Stimulated activated CD8-positive, alpha-beta memory T cell treated with anti-CD3 and anti-CD28 coated beads, Interleukin-2, amount 100 ng/mL, for 1 hour (primary cell): ENCODE measurements at regions not wholly inside any gene's neighbourhood (a gene's known extent, or its start where the extent isn't known, plus 50 kb on each side); places are given as distances from the start of the nearest gene placed in this dataset.

Experiments
- DNase-seq, 2 donors: peaks; one replicate each; pipeline ENCODE4 v3.0.0-alpha.2; 2020; ENCODE audit warnings: low read depth in 2 of 2

DNA sequence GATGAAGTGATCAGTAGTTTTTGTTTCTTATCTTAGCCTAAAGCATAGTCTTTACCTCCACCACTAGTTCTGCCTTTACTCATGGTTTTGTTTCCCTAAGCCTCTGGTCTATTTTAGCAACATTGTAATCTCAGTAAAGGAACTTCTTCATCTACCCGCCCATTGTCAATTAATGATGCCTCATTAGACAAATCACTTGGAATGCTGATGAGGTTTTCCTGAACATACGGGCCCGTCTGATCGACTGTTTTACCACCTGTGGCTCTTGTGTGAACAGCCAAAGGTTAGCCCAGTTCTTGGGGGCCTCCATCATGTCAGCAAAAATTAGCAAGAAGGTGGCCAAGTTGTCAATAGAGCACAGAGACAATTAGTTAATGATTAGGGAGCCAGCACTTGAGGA lies 470.1 kb upstream of the ARRDC4 start:
- DNase-seq: no peak

DNA sequence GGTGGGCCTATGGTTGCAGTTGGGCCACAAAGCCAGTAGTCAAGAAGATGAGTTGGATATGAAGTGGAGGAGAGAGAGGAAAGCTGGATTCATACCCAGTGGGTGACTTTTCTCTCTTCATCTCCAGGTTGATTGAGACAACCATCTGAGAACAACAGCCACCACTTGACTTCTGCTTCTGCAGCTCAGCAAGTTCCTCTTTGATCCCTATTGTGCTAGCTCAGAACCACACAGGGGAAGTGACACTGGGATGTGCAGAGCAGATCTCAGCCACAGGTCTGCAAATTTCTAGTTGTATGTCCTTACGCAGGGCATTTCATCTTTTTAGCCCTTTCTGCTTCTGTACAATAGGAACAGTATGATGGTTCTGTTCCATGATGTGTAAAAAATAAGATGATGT lies 459.2 kb upstream of the ARRDC4 start:
- DNase-seq: no peak

DNA sequence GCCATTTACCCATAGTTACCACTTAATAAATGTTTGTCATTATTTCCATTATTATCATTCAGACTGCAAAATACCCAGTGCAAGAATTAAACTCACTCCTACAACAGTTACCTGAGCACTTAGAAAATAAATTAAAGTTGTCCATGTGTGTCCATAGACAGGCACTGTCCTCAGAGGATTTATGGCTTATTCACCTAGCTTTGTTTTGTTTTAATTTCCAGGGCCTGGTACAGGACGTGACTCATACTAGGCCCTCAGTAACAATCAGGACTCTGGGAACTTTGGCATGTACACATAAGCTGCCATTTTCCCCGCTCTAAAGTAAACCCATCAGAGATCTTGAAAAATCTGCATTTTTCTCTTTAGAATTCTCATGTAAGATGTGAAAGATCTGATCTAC lies 458.5 kb upstream of the ARRDC4 start:
- DNase-seq: no peak

GRCh38 chr15:97504031-97504792 lies 456.3 kb upstream of the ARRDC4 start:
- DNase-seq: no peak

DNA sequence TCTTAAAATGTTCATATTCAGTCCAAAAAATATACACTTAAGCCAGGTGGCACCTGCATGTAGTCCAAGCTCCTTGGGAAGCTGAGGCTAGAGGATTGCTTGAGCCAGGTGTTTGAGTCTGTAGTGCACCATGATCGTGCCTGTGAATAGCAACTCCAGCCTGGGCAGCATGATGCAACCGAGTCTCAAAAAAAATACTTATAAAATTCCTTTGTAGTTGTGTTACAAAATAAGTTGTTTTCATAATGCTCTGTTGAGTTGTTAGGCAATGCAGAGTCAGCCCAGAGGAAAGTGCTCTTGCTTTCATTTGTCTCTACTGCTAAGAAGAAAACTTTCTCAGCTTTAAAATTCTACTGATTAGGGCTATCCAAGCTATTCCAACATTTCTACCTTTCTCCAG lies 442.8 kb upstream of the ARRDC4 start:
- DNase-seq: no peak

DNA sequence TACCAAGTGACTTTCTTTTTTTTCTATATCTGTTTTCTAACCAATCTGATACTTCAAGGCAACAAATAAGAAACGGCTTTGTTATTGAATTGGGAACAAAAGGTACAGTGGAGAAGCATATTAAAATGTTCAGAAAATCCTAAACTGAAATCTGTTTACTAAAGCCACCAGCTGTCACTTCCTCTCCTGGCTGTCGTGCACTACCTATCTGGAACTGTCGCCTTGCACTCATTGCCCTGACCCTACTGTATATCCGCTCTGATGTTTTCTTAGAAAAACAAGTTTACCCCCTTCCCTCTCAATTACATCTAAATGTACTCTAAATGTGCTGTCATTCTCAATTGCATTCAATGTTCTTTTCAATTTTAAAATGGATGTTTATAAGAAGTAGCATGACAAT lies 439.8 kb upstream of the ARRDC4 start:
- DNase-seq: no peak

DNA sequence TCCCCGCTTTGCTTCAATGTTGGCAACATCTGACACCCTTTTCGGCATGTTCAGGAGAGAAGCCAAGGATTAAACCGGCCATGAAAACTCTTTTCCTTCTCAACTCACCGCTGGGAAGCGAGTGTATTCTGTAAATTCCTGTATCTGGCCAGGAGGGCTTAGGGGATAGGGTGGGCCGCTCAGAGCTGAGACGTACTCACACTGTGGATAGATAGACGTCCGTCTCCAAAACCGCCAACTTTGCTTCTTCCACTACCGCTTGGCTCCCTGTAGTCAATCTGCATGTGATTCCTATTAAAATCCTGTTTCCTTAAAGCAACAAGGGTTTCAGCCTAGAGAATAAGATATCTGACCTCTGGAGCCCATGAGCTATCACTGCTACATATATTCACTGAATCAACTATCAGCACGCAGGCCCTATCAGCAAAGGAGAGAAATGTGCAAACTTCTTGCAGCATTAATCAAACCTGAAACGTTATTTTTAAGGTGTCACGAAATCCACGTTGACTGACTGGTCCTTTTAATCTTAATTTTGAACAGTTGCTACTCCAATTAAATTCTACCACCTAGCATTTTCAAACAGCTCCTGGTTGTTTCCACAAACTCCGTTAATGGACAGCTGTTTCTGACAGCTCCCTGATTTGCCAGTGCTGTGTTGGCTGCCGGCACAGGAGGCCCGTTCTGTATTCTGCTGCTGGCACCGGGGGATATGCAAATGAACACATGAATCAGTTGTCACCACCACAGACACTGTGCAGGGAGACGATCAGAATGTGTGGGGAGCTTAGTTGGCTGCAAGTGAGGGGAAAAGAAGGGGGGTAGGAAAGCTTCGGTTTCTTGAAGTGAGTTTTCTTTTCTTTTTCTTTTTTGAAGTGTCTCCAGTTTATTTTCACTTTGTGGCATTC lies 438.9 kb upstream of the ARRDC4 start:
- DNase-seq: no peak

DNA sequence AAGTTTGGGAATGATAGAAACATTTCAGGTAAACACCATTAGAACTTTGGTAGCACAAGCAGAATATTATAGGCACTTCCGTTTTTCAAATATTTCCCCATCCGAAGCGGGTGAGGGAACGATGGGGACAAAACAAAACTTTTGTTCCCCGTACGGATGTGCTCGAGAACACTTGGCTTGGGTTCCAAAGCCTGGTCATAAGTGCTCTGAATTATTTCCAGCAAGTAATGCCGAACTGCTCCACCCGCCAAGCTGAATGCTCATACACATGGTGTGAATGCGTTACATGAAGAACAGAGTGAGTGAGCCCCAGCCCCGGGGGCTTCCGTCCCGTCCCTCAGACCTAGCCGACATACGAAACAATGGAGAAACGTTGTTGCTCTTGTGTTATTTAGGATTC lies 438.2 kb upstream of the ARRDC4 start:
- DNase-seq: no peak

DNA sequence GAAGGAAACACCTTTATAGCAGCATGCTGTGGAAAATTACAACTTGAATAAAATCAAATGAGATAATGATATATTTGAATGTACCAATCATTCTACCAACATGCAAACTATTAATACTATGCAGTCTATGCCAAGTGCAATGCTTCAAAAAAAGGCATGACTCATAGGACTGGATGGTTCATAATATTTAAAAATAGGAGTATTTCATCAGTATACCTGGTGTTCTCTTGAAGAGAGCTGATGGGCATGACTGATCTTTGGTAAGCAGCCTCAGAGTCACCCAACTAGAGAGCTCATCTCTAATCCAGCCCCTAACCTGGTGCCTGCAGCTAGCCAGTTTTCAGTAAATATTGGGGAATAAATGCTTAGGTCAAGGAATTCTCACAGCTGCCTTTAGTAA lies 434.7 kb upstream of the ARRDC4 start:
- DNase-seq: no peak

- no peak for DNase-seq
Observed at GRCh38 chr15:97528238-97528637, 432.3 kb upstream of the ARRDC4 start.

- DNase-seq: no peak
Observed at GRCh38 chr15:97545799-97546198, 414.7 kb upstream of the ARRDC4 start.

- no peak for DNase-seq
Observed at GRCh38 chr15:97547381-97547780, 413.1 kb upstream of the ARRDC4 start.

DNA sequence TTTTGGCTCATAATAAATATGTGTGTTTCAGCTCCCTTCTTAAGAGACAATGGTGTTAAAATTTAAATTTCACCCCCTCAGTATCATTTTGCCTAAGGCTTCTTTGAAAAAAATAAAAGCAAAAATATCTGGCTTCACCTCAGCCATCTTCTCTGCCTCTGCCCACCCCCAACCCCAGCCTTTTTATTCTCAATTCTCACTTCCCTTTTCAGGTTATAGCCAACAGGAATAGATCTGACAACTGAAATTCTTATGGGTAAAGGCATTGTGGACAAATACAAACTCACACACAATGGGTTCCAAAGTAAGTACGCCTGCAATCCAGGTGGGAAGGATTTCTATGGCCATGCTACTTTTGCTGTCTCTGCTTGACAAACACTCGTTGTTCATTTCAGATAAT lies 399.0 kb upstream of the ARRDC4 start:
- no peak for DNase-seq

GRCh38 chr15:97563516-97563915 lies 397.0 kb upstream of the ARRDC4 start:
- DNase-seq: no peak

DNA sequence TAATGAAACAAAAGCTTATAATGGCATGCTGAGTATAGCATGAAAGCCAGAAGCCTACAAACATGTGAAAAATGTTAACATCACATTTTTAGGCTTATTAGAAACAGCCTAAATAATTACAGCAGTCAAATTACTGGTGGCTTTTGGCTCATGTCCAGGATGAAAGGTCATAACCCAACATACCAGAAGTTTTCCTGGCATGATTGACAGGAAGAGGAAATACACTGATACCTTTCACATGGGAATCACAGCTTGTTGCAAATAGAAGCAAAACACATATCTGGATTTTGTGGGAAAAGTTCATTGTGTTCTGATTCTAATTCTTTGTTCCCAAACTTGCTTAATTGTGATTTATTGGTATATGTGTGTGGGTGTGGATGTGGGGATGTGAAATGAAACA lies 393.5 kb upstream of the ARRDC4 start:
- no peak for DNase-seq

DNA sequence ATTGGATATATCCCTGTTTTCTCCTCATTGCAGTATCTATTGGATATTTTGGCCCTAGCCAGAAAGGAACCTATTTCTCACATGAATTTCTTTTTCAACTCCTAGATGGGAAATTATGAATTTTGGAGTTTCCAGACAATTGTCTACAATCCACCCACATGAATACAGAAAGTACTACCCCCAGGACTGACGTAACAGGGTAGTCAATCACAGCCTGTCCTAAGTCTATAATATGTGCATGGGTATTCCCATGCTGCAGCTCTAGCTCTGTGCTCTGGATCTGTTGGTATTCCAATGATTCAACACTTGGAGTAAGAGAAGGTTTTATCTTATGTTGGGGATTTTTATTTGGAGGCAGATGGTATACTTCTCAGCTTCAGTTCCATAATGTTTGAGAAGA lies 393.1 kb upstream of the ARRDC4 start:
- no peak for DNase-seq

DNA sequence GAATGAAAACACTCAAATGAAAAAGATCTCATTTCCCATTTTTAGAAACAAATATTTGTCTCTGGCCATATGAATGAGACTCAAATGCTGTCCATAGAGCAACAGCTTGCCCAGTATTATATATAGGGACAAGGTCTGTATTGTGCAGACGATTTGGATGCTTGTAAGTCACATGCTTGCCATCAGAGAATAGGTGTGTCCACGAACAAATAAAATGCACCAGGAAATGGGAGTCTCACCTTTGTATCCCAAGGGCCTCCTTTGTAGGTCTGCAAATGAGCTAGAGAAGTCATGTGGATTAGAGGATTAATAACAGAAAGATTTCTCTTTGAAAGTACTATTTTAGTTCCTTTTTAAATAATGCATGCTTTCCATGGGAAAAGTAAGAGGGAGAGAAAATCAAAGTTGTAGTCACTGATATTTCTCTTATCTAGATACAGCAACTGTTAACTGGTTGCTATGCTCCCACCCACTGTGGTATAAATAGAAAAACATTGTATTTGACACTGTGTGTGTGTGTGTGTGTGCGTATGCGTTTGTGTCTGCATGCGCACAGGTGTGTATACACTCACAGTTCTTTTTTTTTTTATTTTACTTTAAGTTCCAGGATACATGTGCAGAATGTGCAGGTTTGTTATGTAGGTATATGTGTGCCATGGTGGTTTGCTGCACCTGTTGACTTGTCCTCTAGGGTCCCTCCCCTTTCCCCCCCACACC lies 383.4 kb upstream of the ARRDC4 start:
- DNase-seq: no peak

DNA sequence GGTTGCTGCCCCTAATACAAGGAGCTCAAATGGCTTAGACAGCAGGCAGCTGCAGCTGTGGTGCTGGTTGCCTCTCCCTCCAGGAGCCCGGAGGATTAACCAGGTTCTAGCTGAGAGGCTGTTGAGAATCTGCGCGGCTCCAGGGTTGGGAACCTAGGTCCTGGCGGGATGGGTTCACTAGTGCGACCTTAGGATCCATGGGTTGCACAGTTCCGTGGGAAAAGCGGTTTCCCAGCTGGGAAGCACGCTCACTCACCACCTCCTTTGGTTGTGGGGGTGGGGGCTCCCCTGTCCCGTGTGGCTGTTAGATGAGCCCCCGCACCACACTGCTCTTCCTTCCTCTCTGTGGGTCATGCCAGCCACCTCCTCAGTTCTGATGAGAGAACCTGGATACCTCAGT lies 375.1 kb upstream of the ARRDC4 start:
- no peak for DNase-seq

DNA sequence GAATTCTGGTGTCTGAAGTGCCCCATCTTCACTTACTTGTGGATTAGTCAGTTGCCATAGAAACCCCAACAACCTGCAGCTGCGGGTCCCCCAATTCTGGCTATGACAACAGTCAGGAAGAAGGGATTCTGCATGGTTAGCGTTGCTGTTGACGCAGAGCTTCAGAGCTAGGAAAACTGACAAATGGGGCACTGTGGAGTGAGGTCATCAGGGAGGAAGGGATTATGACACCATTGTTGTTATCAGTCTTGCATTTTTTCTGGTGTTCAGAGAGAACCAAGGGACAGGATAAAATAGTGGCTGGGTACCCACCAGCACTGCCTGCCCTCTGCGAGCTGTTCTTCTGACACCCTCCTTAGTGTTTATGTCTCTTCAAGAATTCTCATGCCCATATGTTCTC lies 367.7 kb upstream of the ARRDC4 start:
- DNase-seq: no peak

- DNase-seq: no peak
Observed at GRCh38 chr15:97597801-97598200, 362.7 kb upstream of the ARRDC4 start.

- DNase-seq: no peak
Observed at GRCh38 chr15:97598353-97598798, 362.1 kb upstream of the ARRDC4 start.

DNA sequence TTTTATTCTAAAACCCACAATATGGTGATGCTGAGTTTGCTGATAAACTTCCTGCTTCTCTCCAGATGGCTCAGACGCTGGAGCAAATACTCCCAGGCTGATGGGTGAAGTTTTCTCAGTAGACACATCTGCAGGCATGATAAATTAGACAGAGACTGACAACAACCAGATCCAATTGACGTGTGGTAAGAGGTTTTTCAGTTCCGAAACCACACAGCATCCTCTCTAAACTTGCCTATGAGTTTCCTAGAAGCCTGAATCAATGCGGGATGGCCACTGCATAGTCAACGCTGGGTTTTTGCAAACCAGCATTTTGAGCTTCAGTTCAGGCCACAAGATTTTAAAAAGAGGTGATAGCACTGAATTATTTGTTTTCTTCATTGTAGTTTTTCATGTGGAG lies 360.3 kb upstream of the ARRDC4 start:
- DNase-seq: no peak

DNA sequence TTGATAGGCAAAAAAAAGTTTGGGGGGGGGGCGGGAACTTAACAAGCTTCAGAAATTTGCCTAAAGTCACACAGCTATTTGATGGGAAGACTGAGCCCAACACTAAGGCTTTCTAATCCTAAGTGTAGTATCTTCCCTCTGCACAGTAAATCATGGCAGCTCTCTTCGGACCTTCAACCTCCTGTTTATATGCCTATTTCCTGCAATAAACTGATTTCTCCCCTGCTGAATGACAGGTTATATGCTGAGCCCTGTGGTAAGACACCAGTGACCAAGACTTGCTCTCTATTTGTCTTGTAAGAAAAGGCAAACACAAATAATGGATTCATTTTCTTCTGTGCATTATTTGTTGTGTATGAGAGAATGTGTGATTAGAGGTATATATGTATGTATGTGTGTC lies 355.8 kb upstream of the ARRDC4 start:
- DNase-seq: no peak
